Spleen (tissue), 11 donors: ENCODE measurements at regions not wholly inside any gene's neighbourhood (a gene's known extent, or its start where the extent isn't known, plus 50 kb on each side); places are given as distances from the start of the nearest gene placed in this dataset.

ENCODE experiments used
- DNase-seq: peaks from one replicate; pipeline ENCODE4 v3.0.0-alpha.2; 2020
- H3K27ac ChIP-seq, 8 donors: fragments of 200-600 bp; sonication (generic) in 7 of 8; 1 replicate in 4 of 8; 2 replicates in 4 of 8; pipeline versions ENCODE4 v1.5.0 to v1.8.0; 2016 to 2021; ENCODE audit warnings: inconsistent platforms in 4 of 8, mild to moderate bottlenecking in 4 of 8, moderate library complexity in 1 of 8
- H3K27me3 ChIP-seq, 7 donors: fragments of 200-600 bp; sonication (generic) in 6 of 7; replicated peaks in 1 of 7; 1 replicate in 4 of 7; 2 replicates in 3 of 7; pipeline versions ENCODE4 v1.5.0 to v1.8.0; 2016 to 2021; ENCODE audit warnings: inconsistent platforms in 3 of 7, mild to moderate bottlenecking in 1 of 7
- H3K36me3 ChIP-seq, 6 donors: fragments of 200-600 bp; sonication (generic) in 5 of 6; 1 replicate in 4 of 6; 2 replicates in 2 of 6; pipeline versions ENCODE4 v1.5.0 to v1.8.0; 2016 to 2021; ENCODE audit warnings: inconsistent platforms in 2 of 6
- H3K4me1 ChIP-seq, 6 donors: fragments of 200-600 bp; sonication (generic) in 5 of 6; 1 replicate in 3 of 6; 2 replicates in 3 of 6; pipeline versions ENCODE4 v1.5.0 to v1.8.0; 2016 to 2021; ENCODE audit warnings: inconsistent platforms in 3 of 6
- H3K4me3 ChIP-seq, 8 donors: fragments of 200-600 bp; sonication (generic) in 7 of 8; 1 replicate in 4 of 8; 2 replicates in 4 of 8; pipeline versions ENCODE4 v1.5.0 to v1.8.0; 2016 to 2021; ENCODE audit warnings: inconsistent platforms in 4 of 8, mild to moderate bottlenecking in 4 of 8, moderate library complexity in 2 of 8
- H3K9me3 ChIP-seq, 8 donors: fragments of 200-600 bp; sonication (generic) in 7 of 8; 1 replicate in 4 of 8; 2 replicates in 4 of 8; pipeline versions ENCODE4 v1.5.0 to v1.8.0; 2016 to 2021; ENCODE audit warnings: inconsistent platforms in 4 of 8
- CTCF ChIP-seq, 11 experiments: fragments of 200-600 bp in 7 of 11; fragments of 450-650 bp in 4 of 11; sonication (generic) in 4 of 11; IDR thresholded peaks in 8 of 11; conservative IDR thresholded peaks in 3 of 11; 1 replicate in 7 of 11; 2 replicates in 4 of 11; pipeline versions ENCODE4 v1.4.0 to v1.8.0; 2016 to 2021; ENCODE audit warnings: antibody characterized with exemption in 11 of 11, inconsistent platforms in 4 of 11, mild to moderate bottlenecking in 1 of 11
- POLR2A ChIP-seq, 3 donors: fragments of 450-650 bp; IDR thresholded peaks; one replicate each; pipeline ENCODE4 v1.5.1; 2017; ENCODE audit warnings: antibody characterized with exemption in 3 of 3, mild to moderate bottlenecking in 1 of 3
- POLR2AphosphoS5 ChIP-seq, 3 donors: sonication (generic); formaldehyde crosslinking; IDR thresholded peaks; one replicate each; pipeline ENCODE4 v1.5.1; 2017; ENCODE audit warnings: antibody characterized with exemption in 3 of 3
- WGBS, 5 donors: extraction: QIAGEN DNeasy Blood & Tissue Kit in 3 of 5; methylation state at CpG; one replicate each; pipeline versions ENCODE4 v1.1.5 to v1.1.7; 2013 to 2018; 5-methylcytosine and 5-hydroxymethylcytosine counted together
- intact Hi-C: fragments of 100-400 bp; cut with DNase I; formaldehyde crosslinking; loops from one replicate; pipeline ENCODE4 v1.15.0; 2023; ENCODE audit warnings: low total_unique reads
- donor health status: healthy with polysubstance abuse.
- donor health status: DM: no; HTN: no; CAD: no; lungs with moderate emphysema.
- donor health status: DM: no; HTN: no; CAD: no.
- donor health status: Bipolar disorder and iron deficiency.
- donor health status: healthy.
- donor health status: DM: no; HTN: no; CAD: no.
- donor health status: DM: yes; HTN: yes; CAD: no.

- WGBS, 5 donors, result 66 to 78% (median 72%) methylated on average over 2 of the region's 2 CpGs
- no peak for DNase-seq
- intact Hi-C loops, result no loop called here
- Histone ChIP-seq H3K4me1 (no peaks in the 10 kb centered on the region), H3K27ac (no peak overlapping the region), H3K36me3 (no peaks in the 10 kb centered on the region), H3K9me3 (no peaks in the 10 kb centered on the region), H3K27me3 (peaks cover 0 to 11% (median 0%) of the 10 kb centered on the region in 7 donors), H3K4me3 (no peak overlapping the region)
- TF ChIP-seq CTCF (IDR thresholded peaks at IDR 0.05 in 8 of 11, conservative IDR thresholded peaks at IDR 0.05 in 3 of 11) (no peak), POLR2A (IDR thresholded peaks at IDR 0.05) (no peak), POLR2AphosphoS5 (IDR thresholded peaks at IDR 0.05) (no peak)
These were observed 53.5 kb upstream of the TNFRSF19 start for GRCh38 chr13:23516702-23517101.

GRCh38 chr13:23518231-23518630 lies 52.0 kb upstream of the TNFRSF19 start:
- WGBS, 5 donors, result 89 to 96% (median 94%) methylated on average over 3 of the region's 3 CpGs
- Histone ChIP-seq H3K4me1 (no peaks in the 10 kb centered on the region), H3K36me3 (no peaks in the 10 kb centered on the region), H3K27me3 (peaks cover 0 to 5% (median 0%) of the 10 kb centered on the region in 7 donors), H3K4me3 (no peak overlapping the region), H3K9me3 (no peaks in the 10 kb centered on the region), H3K27ac (no peak overlapping the region)
- intact Hi-C loops, result no loop called here
- TF ChIP-seq POLR2AphosphoS5 (IDR thresholded peaks at IDR 0.05), result no peak
- no peak for DNase-seq
